Superior temporal gyrus (tissue), 1 donor: ENCODE measurements at regions not wholly inside any gene's neighbourhood (a gene's known extent, or its start where the extent isn't known, plus 50 kb on each side); places are given as distances from the start of the nearest gene placed in this dataset.
A peak's percentile ranks its signal among the peaks of the same experiment; 100 is the strongest.

Experiments used
- DNase-seq: peaks from one replicate; pipeline ENCODE4 v3.0.0-alpha.2; 2016; ENCODE audit errors: extremely low spot score

DNA sequence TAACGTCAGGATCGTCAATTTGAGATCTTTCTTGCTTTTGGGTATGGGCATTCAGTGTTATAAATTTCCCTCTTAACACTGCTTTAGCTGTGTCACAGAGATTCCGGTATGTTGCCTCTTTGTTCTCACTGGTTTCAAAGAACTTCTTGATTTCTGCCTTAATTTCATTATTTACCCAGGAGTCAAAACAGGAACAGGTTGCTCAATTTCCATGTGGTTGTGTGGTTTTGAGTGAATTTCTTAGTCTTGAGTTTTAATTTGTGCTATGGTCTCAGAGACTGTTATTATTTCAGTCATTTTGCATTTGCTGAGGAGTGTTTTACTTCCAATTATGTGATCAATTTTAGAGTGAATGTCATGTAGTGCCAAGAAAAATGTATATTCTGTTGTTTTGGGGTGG is 153.1 kb downstream of the PCDH17 start:
- DNase-seq = no peak

DNA sequence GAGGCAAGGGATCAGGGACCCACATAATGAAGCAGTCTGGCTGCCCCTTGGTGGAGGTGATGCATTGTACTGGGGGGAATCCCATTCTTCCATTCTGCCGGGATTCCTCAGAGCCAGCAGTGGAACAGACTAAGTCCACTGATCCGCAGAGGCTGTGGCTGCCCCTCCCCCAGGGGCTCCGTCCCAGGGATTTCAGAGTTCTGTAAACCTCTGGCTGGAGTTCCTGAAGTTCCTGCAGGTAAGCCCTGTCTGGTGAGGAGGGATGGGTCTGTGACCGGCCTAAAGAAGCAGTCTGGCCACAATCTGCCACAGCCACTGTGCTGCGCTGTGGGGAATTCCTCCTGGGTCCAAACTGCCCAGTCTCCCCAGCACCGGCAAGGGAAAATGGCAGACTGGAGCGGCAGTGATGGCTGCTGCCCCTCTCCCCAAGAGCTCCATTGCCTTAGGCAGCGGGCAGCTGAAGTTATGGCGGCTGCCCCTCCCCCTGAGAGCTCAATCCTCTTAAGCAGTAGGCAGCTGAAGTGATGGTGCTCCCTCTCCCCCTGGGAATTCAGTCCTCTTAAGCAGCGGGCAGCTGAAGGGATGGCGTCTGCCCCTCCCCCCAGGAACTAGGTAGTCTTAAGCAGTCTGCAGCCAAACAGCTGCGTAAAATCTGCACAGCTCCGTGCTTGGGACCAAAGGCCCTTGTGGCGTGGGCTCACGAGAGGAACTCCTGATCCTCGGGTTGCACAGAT is 155.7 kb downstream of the PCDH17 start:
- DNase-seq = no peak

DNA sequence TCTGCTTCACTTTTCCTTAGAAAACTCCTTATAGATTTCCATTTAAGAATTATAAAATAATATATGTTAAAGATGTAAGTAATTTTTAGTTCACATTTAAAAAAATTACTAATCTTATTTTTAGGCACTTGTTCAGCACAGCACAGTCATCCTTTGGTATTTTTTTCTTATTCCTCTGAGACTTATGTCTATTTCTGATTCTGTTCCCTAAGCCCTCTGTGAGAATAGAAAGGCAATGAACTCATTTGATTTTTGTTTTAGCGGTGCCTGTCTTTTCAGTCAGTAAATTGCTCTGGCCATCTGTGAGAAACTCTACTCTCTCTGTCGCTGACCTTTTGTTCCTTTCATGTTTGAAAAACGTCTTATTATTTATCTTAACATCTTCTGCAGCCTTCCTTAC is 168.1 kb downstream of the PCDH17 start:
- DNase-seq = no peak

DNA sequence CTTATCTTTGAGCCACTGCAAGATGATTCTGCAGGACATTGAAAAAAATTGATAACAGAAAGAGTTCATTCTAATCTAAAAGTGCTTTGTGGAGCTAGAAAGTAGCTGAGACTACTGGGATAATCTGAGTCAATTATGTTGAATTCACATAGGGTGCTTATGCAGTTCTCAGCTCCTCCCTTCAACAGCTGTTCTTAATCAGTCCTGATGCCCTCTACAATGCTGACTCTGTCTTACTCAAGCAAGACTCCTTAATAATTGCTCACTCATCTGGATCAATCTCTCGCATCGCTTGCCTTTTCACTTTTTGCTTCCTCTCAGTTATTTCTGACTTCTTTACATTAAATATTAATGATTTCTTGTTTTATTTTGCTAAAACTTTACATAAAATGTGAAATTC is 182.1 kb downstream of the PCDH17 start:
- DNase-seq = no peak

DNA sequence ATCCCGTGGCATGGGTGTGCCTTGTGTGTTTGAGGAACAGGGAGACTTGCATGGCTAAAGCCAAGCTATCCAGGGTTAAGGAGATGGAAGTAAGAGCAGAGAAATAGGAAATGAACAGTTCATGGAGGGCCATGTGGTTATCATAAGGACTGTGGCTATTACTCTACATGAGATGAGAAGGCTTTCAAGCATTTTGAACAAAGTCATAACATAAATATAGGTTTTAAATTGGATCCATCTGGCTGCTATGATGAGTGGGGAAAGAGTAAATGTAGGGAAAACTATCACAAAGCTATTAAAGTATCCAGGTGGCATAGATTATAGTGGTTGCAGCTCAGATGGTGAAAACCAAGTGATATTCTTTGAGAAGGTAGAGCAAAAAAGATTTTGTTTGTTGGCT is 184.1 kb downstream of the PCDH17 start:
- DNase-seq = no peak

DNA sequence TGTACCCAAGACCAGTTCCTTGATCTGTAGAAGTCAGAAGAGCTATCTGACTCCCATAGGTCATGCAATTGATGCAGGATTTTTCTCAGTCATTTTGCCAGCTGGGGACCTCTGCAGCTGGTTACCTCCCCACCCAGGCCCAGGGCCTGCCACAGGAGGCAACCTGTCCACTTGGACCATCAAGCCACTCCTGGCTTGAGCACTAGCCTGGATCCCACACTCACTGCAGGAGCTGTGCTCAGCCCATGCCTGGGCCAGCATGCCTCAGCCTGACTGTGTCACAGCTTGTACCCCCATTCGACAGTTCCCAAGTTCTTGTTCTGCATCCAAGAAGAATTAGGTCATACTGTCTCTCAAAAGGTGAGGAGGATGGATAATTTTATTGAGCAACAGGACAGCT is 189.4 kb downstream of the PCDH17 start:
- no peak for DNase-seq

DNA sequence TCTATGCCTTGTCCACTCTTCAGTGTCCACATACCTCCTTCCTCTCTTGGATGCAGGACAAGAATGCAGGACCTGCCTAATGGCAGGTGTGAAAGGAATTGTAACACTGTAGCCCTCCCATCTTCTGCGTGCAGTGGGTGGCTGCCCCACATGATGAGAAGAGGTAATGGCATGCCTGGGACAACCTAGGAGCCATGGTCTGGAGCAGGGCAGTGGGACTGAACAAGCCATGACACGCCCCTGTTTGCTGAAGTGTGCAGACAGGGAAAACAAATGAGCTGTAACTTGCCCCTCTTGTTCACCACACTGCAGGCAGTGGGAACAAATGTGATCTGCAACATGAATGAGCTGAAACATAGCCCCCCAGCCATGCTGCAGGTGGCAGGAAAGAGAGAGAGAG is 192.2 kb downstream of the PCDH17 start:
- DNase-seq = no peak

DNA sequence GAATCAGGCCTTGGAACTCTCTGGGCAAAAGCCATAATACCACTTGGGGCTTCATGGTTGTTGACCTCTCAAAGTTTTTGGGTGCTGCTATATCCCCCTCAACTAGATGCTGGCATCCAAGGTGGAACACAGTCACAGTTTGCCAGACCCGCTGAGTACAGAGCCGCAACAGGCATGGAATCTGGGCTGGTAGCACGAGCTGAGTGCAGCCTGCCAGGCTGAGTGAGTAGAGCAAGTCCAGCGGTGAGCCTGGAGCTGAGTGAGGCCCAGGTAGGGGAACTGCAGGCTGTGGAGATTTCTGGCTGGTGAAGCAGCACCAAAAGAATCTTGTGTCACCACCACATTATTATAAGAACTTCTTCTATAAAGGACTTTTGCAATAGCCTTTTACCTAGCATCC is 192.6 kb downstream of the PCDH17 start:
- DNase-seq = no peak

DNA sequence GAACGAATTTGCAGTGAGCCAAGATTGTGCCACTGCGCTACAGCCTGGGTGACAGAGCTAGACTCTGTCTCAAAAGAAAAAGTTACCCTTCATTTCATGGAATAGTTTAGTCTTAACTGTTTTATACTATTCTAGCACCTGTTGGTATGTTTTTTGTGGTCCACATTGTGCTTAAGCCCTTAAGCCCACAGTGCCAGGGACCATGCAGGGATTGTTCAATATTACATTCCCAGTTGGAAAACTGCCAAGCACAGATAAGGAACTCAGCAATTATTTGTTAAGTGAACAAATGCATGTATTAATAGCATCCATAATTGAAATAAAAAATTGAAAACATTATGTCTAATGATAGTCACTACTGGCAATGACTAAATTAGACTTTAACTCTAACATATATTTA is 193.5 kb downstream of the PCDH17 start:
- no peak for DNase-seq

DNA sequence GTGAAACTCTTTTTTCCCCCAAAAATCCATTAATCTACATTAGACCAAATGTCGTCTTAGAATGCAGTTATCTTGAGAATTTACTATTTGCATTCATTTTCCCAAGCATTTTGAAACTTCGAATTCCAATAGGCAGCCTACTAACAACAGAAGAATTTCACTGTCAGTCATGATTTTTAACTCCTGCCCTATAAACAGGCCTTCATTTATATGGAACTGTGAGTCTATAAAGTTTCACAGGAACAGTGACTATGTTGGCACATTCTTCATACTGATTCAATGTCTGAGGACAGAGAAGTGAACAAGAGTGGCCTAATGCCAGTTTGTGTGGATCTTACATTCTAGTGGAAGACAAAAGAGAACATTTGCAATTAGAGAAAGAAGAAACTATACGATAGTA is 198.0 kb downstream of the PCDH17 start:
- no peak for DNase-seq

DNA sequence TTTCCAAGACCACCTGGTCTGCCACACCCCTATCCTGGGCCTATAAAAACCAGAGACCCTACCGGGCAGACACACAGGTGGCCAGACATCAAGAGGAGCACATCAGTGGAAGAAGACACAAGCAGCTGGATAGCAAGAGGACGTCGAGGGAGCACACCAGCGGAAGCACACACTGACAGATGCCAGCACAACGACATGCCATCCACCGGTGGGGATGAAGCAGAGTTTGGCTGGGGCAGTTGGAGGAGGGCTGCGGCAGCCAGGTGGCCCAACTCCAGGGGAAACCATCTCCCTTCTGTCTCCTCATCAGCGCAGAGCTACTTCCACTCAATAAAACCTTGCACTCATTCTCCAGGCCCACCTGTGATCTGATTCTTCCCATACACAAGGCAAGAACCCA is 200.6 kb downstream of the PCDH17 start:
- DNase-seq = no peak

DNA sequence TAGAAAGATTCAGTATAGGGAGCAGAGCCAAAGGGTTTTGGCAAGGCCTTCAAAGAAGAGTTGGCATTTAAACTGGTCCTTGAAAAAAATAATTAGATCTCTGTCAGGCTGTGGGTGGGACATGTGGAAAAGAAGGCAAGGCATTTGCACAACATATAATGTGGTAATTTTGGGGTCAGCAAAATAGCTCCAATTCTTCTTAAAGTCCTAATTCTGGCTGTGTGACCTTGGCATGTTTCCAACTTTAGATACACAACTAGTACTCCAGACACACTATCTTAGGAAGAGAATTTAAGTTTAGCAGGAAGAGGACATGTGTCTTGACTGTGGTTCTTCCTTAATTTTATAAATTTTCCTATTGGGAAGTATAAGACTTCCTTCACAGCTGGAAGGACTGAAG is 206.3 kb downstream of the PCDH17 start:
- no peak for DNase-seq

DNA sequence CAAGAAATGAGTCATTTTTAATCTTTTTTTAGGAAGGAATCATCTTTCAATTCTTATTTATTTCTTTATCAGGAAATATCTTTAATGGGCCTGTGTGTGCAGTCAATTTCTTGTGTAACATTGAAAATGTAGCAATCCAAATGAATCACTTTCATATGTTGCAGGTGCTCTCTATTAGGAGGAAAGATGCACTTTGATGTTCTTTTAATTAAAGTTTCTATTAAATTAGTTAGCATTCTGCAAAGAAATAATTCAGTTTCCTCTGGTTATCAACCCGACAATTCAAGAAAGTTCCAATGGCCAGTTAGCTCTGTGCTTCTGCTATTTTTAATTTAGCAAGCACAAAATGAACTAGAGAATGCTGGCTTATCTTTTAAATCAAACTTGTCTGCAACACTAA is 212.0 kb downstream of the PCDH17 start:
- DNase-seq = no peak

DNA sequence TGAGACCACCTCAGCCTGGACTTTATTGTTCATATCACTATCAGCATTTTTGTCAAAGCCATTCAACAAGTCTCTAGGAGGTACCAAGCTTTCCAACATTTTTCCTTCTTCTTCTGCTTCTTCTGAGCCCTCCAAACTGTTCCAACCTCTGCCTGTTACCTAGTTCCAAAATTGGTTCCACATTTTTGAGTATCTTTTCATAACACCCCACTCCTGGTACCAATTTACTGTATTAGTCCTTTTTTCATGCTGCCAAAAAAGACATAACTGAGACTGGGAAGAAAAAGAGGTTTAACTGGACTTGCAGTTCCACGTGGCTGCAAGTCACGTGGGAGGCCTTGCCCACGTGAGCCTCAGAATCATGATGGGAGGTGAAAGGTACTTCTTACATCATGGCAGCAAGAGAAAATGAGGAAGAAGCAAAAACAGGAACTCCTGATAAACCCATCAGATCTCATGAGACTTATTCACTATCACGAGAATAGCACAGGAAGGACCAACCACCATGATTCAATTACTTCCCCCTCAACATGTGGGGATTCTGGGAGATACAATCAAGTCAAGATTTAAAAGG is 215.1 kb downstream of the PCDH17 start:
- DNase-seq = no peak

DNA sequence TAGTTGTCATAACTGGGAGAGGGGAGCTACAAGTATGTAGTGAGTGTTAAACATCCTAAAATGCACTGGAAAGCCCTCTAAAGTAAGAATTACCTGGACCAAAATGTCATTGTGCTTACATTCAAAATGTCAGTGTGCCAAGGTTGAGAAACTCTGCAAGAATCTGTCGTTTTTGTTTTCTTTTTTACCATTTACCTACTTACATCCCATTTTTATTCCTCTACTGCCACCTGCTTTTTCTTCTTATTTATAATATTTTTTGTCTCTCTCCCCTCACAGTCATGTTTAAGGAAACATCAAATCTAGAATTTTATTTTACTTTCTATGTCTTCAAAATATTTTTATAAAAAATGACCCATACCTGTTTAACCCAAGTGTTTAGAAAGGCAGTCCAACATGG is 226.4 kb downstream of the PCDH17 start:
- DNase-seq = peak; percentile 69

DNA sequence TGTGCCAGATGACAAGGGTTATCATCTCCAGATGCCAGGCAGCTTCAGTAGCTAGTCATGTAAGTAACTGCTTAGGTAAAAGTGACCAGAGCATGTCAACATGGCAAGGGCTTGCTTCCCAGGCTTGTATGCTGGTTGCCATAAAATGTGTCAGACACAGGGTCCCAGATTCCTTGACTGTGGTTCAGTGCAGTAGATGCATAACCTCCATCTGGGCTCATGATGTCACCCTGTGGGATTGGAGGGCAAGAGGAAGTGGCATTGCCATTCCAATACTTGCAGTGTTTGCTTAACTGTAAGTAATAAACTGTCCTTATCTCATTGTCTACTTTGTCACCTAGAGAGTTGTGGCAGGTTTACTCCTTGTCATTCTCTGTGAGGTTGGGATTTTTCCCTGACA is 226.8 kb downstream of the PCDH17 start:
- DNase-seq = no peak

DNA sequence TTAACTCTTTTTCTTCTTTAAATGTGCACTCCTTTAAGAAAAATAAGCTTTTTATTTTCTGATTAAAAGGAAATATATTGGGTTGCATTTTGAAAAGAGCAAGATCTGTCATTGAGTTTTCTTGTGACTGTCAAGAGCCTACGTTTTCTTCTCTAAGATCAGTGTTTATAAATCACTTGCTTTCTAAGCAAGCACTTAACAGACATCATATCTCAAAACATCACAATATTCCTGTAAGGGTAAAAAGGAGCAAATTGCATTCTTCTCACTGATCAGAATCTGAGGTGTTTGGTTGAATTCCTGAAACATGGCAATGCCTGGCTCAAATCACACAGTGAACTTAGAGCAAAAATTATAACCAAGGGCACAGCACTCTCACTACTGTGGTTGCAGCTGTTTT is 231.3 kb downstream of the PCDH17 start:
- no peak for DNase-seq

DNA sequence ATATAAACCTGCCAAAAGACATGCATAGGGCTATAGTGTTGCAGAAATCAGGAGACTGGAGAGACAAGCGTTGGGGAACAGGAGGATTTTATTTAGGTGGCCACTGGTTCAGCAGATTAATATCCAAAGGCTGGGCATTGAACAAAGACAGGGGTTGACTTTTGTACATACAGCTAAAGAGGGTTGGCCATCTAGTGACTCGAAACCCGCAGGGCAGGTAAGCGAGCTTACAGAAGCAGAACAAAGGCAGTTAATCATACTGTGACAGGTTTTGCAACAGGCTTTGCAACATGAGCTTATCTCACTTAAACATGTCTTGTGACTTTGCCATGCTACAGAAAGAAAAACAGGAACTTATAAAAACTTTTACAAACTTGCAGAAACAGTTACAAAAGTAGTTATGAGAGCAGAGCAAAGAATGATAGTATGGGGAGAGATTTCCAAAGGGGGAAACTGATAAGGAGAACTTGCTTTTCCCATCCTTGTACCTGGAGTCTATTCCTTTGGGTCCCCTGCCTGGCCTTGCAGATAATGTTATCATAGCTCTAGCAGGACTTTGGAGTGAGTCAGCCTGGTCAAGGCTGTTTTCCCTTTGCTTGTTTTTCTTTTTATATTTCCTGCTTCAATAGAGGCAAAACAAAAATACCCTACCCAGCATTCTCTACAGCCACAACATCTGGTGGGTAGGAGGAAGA is 234.2 kb downstream of the PCDH17 start:
- DNase-seq = no peak

DNA sequence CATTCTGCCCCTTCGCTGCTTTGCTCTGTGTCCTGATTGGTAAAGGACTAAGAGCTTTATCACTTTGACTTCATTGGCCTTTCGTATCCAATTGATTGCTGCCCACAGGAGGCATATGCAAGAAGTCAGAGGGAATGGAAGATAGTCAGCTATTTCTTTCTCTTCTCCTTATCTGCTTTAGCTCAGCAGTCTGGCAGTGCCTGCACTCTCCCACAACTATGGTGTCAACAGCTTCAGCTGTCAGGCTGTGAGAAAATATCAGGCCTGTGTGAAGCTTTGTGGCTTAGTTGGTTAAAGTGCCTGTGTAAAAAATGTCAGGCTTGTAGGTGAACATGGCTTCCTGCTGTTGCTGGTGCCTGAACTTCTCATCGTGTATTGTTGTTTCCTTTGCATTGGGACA is 243.0 kb downstream of the PCDH17 start:
- DNase-seq = no peak

DNA sequence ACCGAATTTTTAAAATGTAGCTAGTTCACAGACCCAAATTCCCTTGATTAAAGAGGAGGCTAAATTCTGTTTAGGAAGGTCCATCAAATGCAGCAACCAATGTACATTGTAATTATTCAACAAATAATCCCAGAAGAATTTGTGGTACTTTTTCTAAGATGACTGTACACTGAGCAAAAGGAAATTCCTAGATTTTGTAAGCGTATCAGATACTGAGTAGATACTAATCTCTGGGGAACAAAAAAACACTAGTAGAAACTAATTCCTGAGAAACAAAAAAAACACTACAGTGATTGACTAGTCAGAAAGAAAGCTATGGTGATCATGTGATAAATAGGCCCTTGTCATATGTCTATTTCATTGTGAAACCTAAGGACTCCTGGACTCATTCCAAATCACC is 246.1 kb downstream of the PCDH17 start:
- DNase-seq = no peak

DNA sequence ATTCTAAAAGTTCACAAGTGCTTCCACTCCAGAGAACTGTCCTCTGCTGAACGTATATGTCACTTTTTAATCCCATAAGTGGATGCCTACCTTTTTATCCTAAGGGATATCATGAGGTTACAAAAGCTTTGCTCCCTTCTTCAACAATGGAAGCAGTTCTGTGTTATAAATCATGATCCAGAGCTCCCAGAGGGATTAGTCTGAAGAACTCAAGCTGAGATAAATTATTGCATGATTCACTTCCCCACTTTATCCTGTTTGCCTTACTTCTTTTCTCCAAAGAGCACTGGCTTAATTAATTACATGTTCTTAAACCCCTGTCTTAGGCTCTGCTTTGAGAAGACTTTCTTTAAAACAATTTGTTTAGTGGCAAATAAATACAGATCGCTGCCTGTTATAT is 246.7 kb downstream of the PCDH17 start:
- DNase-seq = no peak

DNA sequence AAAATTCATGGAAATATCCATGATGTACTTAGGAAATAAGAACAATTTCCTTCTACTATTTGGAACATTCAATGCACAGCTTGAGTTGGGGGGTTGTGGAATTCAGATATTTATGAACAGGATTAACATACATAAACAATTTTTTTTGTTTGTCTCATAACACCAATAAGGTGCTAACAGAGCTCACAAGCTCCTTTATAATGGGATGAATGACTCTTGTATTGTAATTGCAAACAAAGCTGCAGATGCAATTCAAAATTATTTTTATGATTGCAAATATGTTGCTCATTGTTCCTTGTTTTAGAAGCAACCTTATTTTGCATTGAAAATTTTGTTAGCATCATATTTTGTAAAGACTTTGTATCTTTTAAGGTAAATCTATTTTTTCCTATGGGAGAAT is 265.7 kb downstream of the PCDH17 start:
- no peak for DNase-seq

DNA sequence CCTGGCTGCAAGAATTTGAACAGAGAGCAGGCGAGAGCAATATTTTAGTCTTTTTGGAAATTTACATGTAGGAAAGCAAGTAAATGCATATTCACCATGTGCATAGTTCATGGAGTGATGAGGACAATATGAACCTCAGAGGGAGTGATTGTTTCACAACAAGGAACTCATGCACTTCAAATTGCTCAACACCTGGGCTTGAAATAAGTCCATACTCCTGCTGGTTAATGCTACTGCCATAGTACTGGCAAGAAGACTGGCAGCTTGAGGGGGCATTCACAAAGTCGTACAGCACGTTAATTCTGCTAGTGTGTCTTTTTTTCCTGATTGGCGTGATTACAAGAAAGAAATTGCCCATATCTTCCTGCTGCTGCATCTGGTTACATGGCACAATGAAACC is 267.6 kb downstream of the PCDH17 start:
- no peak for DNase-seq
